Gastrocnemius medialis (tissue), 4 donors: ENCODE measurements at regions not wholly inside any gene's neighbourhood (a gene's known extent, or its start where the extent isn't known, plus 50 kb on each side); places are given as distances from the start of the nearest gene placed in this dataset.

Source experiments
- POLR2A ChIP-seq, 2 donors: fragments of 450-650 bp; IDR thresholded peaks; one replicate each; pipeline ENCODE4 v1.6.1; 2017; ENCODE audit warnings: antibody characterized with exemption in 2 of 2, mild to moderate bottlenecking in 2 of 2, moderate library complexity in 2 of 2
- TF ChIP-seq, protein P1 (sequence below), 5 experiments: fragments of 450-650 bp in 3 of 5; fragments of 200-600 bp in 2 of 5; sonication (generic) in 2 of 5; IDR thresholded peaks in 4 of 5; conservative IDR thresholded peaks in 1 of 5; 1 replicate in 4 of 5; 2 replicates in 1 of 5; pipeline ENCODE4 v1.5.1; 2016 to 2019; ENCODE audit warnings: antibody characterized with exemption in 5 of 5, mild to moderate bottlenecking in 3 of 5, moderate library complexity in 3 of 5

DNA sequence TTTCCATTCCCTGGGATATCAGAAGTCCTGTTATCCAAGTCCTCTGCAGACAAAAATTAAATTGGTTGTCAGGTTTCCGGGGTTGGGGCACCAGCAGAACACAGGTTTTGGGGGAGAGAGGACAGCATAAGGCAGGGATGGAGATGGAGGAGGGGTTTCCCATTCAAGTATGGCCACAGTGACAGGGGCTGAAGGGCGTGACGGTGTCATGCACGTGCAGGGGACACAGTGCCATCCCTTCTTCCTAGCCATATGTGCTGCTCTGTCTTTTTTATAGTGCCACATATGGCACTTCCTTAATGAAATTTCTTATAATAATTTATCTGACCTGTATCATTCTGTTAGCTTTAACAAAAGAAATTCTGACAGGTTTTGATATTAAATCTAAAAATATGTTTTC lies 259.2 kb downstream of the PTEN start:
- no peak for TF ChIP-seq POLR2A (IDR thresholded peaks at IDR 0.05)
- TF ChIP-seq, protein P1, sequence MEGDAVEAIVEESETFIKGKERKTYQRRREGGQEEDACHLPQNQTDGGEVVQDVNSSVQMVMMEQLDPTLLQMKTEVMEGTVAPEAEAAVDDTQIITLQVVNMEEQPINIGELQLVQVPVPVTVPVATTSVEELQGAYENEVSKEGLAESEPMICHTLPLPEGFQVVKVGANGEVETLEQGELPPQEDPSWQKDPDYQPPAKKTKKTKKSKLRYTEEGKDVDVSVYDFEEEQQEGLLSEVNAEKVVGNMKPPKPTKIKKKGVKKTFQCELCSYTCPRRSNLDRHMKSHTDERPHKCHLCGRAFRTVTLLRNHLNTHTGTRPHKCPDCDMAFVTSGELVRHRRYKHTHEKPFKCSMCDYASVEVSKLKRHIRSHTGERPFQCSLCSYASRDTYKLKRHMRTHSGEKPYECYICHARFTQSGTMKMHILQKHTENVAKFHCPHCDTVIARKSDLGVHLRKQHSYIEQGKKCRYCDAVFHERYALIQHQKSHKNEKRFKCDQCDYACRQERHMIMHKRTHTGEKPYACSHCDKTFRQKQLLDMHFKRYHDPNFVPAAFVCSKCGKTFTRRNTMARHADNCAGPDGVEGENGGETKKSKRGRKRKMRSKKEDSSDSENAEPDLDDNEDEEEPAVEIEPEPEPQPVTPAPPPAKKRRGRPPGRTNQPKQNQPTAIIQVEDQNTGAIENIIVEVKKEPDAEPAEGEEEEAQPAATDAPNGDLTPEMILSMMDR (IDR thresholded peaks at IDR 0.05 in 4 of 5, conservative IDR thresholded peaks at IDR 0.05 in 1 of 5), result no peak
